Left ventricle myocardium superior (tissue), 1 donor: ENCODE measurements at regions not wholly inside any gene's neighbourhood (a gene's known extent, or its start where the extent isn't known, plus 50 kb on each side); places are given as distances from the start of the nearest gene placed in this dataset.

Experiments used
- ATAC-seq: fragments of 200-7000 bp; cut with Tn5 transposase; one replicate; pipeline ENCODE4 v1.9.1; 2020; ENCODE audit warnings: mild to moderate bottlenecking, moderate library complexity
- DNase-seq: peaks from one replicate; pipeline ENCODE4 v3.0.0-alpha.2; 2020
- intact Hi-C: fragments of 100-400 bp; cut with micrococcal nuclease; formaldehyde crosslinking; loops from one replicate; pipeline ENCODE4 v1.11.0; 2022
- donor health status: DM: no; HTN: yes; CAD: no; lungs with severe emphysema.

DNA sequence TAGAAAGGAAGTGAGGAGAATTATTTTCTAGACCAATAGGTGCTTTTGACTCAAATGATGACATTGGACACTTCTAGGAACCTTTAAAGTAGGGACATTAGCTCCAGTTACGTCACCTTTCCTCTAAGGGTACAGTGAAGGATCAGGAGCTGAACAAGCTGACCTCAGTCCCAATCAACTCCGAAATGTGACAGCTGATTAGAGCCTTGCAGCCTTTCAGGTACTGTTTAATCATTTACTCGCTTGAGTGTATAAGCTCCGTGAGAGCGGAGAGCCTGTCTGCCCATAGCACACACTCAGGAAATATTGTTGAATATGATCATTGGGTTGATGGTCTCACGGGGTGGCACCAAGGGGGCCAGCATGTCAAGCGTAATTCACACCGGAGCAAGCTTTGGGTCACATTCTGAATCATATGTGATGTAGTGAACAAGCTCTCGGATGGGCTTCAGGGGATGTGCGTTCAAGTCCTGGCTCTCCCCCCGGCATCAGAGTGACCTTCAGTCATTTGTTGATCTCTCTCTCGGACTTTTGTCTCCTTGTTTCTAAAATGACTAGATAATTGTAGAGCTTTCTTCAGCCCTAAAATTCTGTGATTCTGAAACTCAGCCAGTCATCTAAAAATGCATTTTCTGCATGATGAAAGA is 141.9 kb downstream of the ZIC5 start:
- intact Hi-C loops: no loop called here
- ATAC-seq (no peak), DNase-seq (no peak)

DNA sequence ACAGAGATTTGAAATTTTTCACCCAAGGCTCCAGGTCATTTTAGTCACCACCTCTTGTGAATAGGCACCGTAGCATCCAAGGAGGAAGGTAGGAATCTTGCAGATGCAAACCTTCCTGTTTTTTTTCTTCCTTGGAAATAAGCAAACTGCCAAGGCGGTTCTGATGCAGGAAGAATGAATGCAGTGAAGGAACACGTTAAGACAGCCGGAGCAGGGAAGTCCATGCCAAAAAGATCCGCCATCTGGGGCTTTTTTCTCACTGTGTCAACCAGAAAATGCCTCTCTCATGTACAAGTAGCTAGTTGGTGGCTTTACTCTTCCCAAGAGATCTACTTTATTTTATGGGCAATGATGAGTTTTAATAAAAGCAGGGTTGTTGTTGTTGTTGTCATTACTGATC is 142.4 kb downstream of the ZIC5 start:
- DNase-seq: no peak
- intact Hi-C loops: no loop called here
- ATAC-seq: no peak

DNA sequence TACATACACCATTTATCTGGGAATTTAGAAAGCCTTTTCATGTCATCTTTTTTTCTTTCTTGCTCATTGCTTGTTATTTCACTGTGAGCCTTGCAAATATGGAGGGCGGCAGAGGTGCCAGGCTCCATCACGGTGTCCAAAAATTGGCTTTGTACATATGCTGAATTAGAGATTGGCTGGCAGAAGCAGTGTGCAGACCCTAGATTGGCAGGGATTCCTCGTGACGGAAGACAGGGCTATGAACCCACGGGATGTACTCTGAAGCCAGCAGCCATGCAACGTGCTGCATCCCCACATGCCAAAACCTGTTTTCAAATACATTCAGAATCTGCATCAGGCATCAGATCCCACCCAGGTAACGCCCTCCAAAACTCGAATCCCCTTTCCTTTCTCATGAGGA is 142.8 kb downstream of the ZIC5 start:
- ATAC-seq (no peak), DNase-seq (no peak)
- intact Hi-C loops: no loop called here

DNA sequence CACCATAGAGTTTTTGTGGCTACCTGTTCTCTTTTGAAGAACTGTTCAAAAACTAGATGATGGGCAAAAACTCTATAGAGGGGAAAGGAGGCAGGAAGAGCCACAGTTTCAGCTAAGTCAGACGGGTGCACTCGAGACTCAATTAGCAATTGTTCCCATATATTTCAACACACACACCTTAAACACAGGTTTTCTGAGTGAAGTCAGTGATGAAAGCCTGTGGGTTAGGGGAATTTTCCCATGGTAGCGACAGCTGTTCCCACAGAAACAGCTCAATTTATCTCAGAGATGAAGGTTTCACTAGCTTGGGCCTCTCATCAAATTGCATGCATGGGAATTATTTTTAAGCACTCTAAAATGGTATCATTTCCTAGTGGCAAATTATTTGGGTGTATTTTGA is 143.4 kb downstream of the ZIC5 start:
- intact Hi-C loops: no loop called here

DNA sequence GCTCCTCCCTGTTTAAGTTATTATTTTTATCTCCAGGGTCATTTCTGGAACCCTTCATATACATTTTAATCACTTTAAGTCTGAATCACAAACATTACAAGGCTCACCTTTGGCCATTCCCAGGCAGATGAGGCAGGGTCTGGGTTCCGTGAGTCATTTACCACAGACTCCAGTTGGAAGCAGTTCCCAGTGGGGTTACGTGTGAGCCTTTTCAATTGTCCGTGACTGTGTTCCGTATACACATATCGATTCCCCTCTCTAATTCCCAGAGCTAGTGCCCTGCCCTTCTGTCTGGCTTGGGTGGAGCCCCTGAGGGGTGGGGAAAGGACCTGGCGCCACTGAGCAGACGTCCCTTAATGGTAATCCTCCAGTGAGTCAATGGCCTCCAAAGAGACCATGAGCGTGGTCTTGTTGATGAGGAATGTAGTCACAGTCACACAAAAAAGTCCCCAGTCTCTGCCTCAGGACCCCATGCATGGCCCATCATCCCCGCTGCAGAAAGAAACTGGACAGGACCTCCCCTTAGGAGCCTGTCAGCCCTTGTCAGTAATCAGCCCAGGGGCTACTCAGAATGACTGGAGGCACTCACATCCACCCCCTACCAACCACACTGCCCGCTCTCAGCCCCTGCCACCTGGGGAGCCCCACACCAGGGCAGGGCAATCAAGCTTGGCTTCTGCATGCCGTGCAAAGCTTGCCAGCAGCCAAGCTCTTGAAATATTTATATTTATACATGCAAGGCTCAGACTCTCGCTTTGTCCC is 144.4 kb downstream of the ZIC5 start:
- intact Hi-C loops: no loop called here

More for the DNA sequence above, 143.4 kb downstream of the ZIC5 start:
- DNase-seq (no peak), ATAC-seq (no peak)

DNA sequence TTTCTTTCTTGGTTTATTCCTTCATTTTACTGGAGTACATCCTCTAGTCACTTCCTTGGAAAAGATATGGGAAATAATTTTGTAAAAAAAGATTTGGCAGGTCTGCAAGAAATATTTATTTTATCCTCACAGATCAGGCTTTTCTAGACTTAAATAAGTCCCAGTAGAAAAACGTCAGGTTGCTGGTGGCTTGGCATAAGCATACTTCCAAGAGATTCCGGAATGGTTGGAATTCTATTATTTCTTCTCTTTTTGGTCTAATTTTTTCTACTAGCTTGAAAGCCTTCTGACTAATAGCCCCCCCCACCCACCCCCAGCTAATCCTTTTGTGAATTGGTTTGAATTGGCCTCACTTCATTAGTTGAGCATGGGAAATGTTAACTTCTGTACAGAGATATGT is 147.6 kb downstream of the ZIC5 start:
- DNase-seq: no peak
- ATAC-seq: no peak
- intact Hi-C loops: no loop called here

More for the DNA sequence above, 144.4 kb downstream of the ZIC5 start:
- DNase-seq: no peak
- ATAC-seq: no peak

DNA sequence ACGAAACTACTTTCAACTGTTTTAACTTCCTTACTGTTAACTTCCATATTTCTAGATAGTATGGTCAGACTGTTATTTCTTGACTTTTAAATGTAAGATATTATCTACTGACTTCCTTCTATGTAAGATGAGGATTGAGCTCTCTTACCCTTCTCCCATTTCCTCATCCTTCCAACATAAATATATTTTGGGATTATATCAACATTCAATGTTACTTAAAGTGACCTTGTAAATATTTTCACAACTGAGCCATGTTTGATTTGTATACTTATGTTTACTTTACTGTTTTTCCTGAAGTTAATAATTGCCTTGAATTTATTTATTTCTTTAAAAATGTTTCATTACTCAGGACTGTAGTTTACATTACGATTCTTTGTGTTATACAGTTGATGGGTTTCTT is 148.7 kb downstream of the ZIC5 start:
- ATAC-seq (no peak), DNase-seq (no peak)
- intact Hi-C loops: no loop called here

DNA sequence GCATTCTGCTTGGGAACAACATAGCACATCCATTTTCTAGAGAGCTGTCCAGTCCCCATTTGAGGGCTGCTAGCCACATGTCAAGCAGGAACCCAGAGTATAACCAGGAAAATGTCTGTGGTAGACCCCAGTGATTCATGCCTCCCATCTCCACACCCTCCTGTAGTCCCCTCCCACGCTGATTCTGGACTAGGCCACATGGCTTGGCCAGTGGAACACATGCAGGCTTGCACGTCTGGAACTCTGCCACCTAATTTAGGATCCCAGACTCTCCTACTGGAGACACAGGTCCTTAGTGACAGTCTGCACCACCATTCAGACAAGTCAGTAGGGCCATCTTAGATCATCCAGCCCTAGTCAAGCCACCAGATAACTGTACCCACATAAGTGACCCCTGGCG is 149.8 kb downstream of the ZIC5 start:
- DNase-seq (no peak), ATAC-seq (no peak)
- intact Hi-C loops: no loop called here

DNA sequence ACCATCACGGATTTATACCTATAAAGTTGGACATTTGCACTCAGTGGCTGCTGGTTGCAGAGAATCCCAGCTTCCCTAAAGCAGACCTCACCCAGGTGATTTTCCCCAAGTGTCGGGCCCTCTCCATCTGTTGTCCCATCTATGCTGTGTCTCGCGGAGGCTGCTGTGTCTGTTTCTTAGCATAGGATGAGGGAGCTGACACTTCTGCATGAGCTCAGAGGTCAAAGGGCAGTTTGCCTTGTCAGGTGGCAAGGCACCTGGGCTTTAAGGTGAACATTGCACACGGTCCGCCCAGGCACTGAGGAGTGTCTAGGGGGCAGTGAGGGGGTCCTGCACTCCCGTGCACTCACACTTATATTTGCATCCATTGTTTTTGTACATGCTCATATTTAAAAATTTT is 151.6 kb downstream of the ZIC5 start:
- DNase-seq (no peak), ATAC-seq (no peak)
- intact Hi-C loops: no loop called here

DNA sequence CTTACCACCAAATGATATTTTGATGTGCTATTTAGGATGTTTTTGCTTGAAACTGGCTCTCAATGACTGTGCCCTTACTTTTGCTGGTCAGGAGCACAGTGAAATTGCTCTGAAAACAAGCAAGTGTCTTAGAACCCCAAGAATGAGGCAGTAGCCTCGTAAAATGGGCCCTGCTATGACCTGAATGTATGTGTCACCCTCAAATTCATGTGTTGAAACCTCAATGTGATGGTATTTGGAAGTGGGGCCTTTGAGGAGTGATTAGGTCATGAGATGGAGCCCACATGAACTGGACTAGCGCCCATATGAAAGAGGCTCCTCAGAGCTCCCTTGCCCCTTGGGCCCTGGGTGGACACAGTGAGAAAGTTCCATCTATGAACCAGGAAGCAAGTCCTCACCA is 155.2 kb downstream of the ZIC5 start:
- intact Hi-C loops: no loop called here
- ATAC-seq: no peak

DNA sequence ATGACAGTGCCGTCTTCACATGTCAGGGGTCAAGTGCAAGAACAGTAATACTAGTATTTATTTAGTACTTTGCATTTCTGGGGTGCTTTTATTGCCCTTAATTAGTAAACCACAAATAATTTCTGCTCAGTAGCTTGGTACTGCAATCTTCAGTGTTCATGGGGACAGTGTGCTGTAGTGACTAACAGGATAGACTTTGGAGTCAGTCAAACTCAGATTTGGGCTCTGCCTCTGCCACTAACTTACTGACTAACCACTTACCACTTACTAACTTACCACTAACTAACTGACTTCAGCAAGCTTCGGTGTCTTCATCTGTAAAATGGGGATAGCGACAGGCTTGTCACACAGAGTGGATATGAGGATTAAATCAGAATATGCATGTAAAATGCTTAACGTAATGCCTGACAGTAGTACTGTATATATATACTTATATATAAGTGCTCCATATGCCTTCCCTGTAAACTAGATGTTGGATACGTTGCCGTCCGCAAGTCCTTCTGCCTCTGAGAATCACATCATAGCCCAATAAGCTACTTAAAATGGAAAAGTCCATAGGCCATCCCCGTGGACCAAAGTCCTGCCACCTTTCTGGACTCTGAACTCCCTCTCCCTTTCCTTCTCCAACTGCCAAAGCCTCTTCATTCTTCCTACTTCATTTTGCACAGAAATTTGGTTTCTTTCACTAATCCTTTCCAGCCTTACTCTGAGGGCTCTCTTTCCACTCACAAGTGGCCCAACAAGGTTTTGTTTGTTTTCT is 158.1 kb downstream of the ZIC5 start:
- ATAC-seq: no peak
- intact Hi-C loops: no loop called here

More for the DNA sequence above, 155.2 kb downstream of the ZIC5 start:
- DNase-seq: no peak

DNA sequence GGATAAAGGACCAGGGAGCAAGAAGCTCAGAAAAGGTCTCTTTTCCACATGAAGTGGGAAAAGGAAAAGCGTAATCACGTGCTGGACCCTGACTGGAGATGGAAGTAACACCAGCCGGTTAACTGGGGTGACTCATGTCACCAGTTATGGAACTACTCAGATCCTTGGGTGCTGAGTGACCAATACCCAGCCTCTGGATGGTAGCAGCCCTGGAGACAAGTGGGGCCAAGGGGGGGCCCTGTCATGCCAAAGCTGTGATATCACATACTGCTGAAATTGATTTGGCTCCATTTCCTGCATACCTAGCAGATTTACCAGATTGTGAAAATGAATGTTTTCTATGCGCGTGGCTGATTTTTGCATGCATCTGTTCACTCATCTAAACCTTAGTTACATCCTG is 158.9 kb downstream of the ZIC5 start:
- intact Hi-C loops: no loop called here
- no peak for DNase-seq
- no peak for ATAC-seq

More for the DNA sequence above, 158.1 kb downstream of the ZIC5 start:
- DNase-seq: no peak

DNA sequence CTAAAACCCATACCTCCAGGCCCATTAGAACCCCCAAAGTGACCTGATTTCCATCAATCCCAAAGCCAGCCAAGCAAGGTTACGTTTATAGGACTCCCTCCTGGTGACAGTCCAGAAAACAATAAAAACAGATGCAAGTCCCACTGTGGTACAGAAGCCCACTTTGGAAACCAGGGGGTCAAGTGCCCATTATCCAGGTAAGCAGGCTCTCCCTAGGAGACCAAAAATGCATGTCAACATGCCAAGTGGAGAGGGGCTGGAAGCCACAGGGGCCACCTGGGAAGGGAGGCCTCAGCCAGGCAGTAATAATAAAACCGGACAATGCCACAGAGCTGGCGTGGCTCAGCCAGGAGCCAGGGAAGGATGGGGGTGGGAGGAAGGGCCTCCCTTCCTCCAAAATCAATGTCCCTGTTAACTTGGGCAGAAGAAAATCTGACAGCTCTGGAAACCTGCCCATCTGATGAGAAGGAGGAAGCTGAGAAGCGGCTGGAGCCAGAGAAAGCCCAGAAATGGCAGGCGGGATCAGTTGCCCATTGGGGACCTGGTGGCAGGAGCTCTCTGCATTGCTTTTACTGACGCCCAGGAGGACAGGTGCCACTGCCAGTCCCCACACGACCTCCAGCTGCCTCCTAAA is 160.4 kb downstream of the ZIC5 start:
- intact Hi-C loops: no loop called here
- no peak for ATAC-seq
- no peak for DNase-seq

DNA sequence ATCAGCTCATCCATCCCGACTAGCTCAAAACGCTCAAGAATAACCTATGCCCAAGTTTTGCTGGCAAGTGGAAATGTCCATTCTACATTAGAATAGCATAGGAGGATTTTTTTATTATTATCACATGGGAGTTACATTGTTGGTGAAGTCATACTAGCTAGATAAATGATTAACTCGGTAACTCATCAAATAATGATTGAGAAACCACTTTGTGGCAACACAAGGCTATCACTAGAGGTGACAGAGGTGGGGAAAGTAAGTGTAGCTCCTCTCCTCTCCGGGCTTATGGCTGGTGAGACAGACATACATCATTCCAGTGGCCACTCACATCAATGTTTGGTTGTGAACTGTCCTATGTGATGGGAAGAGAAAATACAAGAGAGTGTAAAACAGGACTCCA is 161.6 kb downstream of the ZIC5 start:
- no peak for DNase-seq
- ATAC-seq: no peak
- intact Hi-C loops: no loop called here

DNA sequence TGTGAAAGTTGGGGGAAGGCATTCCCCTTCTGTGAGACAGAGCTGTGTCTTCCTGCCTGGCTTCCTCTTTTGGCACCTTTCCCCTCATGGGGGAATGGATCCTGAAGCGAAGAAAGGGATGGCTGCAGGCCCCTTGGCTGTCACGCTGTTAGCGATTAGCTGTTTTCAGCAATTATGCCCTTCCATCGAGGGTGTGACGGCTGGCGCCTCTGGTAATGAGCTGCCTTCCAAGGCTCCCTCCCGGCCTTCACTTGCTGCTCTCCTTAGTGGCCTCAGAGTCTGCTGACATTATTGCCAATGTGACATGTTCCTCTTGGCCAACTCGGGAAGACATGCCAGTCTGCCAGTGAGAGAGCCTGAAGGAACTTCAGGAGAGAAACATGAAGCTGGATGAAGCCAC is 162.1 kb downstream of the ZIC5 start:
- ATAC-seq: no peak
- intact Hi-C loops: no loop called here
- no peak for DNase-seq

DNA sequence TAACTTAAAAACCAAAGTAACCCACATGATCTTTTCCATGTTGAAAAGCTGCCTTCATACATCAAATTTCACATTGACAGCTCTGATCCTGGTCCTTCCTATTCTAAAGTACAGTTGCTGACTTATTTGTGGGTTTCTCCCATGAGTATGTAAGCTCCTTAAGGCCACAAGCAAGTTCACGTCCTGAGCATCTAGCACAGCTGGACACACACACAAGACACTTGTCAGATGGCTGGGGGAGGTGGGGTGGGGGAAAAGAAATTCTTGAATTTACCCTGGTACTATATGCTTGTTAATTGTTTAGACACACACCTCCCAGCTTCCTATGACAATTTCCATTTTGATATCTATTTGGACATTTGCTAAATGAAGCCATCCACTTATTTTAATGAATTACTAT is 162.8 kb downstream of the ZIC5 start:
- DNase-seq: no peak
- intact Hi-C loops: no loop called here
- no peak for ATAC-seq

DNA sequence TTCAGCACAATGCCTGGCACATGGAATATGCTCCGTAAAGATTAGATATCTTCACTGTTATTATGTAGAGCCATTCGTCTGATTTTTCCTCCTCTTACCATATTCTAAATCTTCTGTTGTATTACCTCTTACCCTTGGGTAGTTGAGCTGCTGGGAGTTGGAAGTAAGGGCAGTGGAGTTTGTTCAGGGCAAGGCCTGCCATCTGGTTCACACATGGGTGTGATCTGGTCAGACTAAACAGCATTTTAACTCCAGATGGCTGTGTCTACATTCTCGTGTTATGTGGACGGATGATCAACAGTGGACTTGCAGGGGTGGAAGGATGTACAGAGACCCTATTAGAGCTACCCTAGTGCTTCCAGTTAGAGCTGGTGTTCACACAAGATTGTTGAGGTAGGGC is 164.9 kb downstream of the ZIC5 start:
- DNase-seq (no peak), ATAC-seq (no peak)
- intact Hi-C loops: no loop called here

DNA sequence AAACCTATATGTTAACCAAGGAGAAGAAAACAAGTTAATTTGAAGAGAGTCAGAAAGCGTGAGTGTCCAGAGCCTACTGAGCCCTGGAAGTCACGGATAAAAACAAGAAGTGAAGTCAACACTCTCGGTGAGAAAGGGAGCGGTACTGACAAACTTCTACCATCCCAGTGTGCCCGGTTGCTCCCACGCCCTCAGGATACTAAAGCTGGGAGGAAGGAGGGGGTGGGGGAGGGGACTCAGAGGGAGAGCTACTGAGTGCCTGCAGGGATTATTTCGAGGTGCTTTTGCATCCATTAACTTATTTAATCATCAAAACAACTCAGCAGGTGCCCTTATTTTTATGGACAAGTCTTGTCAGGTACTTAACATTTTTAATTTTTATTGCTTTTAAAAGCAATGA is 166.2 kb downstream of the ZIC5 start:
- no peak for DNase-seq
- ATAC-seq: no peak
- intact Hi-C loops: no loop called here

DNA sequence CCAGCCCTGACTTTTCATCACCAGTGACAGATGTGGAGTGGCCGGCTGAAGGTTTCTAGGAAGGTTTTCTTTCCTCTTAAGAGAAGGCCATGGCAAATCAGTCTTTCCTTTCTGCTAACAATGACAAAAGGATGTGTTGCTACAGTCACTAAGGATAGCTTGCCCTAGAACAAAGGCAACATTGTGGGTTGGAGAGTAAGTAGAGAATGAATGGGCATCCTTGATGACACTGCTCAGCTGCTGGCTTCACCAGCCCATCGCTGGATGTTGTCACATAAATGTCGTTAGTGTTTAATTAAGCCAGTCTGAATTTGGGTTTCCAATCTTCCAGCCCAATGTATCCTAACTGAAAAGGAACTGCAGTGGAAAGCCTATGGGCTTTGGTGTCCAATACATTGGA is 168.4 kb downstream of the ZIC5 start:
- no peak for DNase-seq
- ATAC-seq: no peak
- intact Hi-C loops: no loop called here

DNA sequence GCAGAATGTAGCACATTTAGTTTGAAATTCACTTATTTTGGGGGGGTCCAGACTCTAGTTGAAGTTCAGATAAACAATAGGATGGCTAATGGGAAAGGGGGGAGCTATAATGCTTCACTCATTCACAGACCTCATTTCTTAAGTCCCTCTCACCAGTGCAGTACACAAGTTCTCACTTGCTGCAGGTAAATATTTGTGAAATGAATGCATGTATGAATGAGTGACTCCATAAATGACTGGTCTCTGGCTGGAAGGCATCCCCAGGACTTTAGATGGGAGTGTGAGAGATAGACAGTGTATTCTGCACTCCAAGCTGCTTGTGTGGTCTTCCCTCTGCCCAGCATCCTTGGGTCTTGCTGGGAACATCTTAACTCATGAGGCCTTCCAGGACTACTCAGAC is 169.2 kb downstream of the ZIC5 start:
- intact Hi-C loops: no loop called here
- no peak for DNase-seq
- ATAC-seq: no peak
